Suppressor macrophage treated with lipopolysaccharide for 4 hours (primary cell): ENCODE measurements at regions not wholly inside any gene's neighbourhood (a gene's known extent, or its start where the extent isn't known, plus 50 kb on each side); places are given as distances from the start of the nearest gene placed in this dataset.
A peak's percentile ranks its signal among the peaks of the same experiment; 100 is the strongest.

Experiments
- DNase-seq: peaks from one replicate; pipeline ENCODE4 v3.0.0-alpha.2; 2020

- no peak for DNase-seq
These were observed 155.0 kb upstream of the TMPO start for GRCh38 chr12:98360401-98360800.

- DNase-seq = no peak
These were observed 145.8 kb upstream of the TMPO start for GRCh38 chr12:98369581-98369980.

GRCh38 chr12:98370976-98371375 is 144.4 kb upstream of the TMPO start:
- no peak for DNase-seq

- DNase-seq = no peak
These were observed 144.0 kb upstream of the TMPO start for GRCh38 chr12:98371419-98371818.

- DNase-seq = no peak
These were observed 142.9 kb upstream of the TMPO start for GRCh38 chr12:98372340-98373024.

GRCh38 chr12:98373025-98373554 is 142.3 kb upstream of the TMPO start:
- DNase-seq = peak; percentile 37

- DNase-seq = no peak
These were observed 141.4 kb upstream of the TMPO start for GRCh38 chr12:98374007-98374406.

GRCh38 chr12:98379106-98379505 is 136.3 kb upstream of the TMPO start:
- DNase-seq = no peak

GRCh38 chr12:98385641-98386040 is 129.7 kb upstream of the TMPO start:
- no peak for DNase-seq

- no peak for DNase-seq
These were observed 127.9 kb upstream of the TMPO start for GRCh38 chr12:98387444-98387843.

GRCh38 chr12:98388126-98388525 is 127.3 kb upstream of the TMPO start:
- DNase-seq = no peak

- DNase-seq = no peak
These were observed 125.8 kb upstream of the TMPO start for GRCh38 chr12:98389593-98389992.

- DNase-seq = peak; percentile 88
These were observed 117.9 kb upstream of the TMPO start for GRCh38 chr12:98397323-98398105.

- peak; percentile 47 for DNase-seq
These were observed 115.9 kb upstream of the TMPO start for GRCh38 chr12:98399532-98399931.

GRCh38 chr12:98401427-98401826 is 114.0 kb upstream of the TMPO start:
- no peak for DNase-seq

GRCh38 chr12:98402091-98402490 is 113.3 kb upstream of the TMPO start:
- DNase-seq = no peak

- DNase-seq = no peak
These were observed 112.7 kb upstream of the TMPO start for GRCh38 chr12:98402671-98403070.

- DNase-seq = no peak
These were observed 112.0 kb upstream of the TMPO start for GRCh38 chr12:98403385-98403784.

- no peak for DNase-seq
These were observed 111.5 kb upstream of the TMPO start for GRCh38 chr12:98403936-98404335.

- no peak for DNase-seq
These were observed 109.5 kb upstream of the TMPO start for GRCh38 chr12:98405805-98406366.

- no peak for DNase-seq
These were observed 109.0 kb upstream of the TMPO start for GRCh38 chr12:98406378-98406777.

- peak; percentile 48 for DNase-seq
These were observed 106.7 kb upstream of the TMPO start for GRCh38 chr12:98408681-98409080.

GRCh38 chr12:98409548-98409947 is 105.8 kb upstream of the TMPO start:
- no peak for DNase-seq

GRCh38 chr12:98410356-98410755 is 105.0 kb upstream of the TMPO start:
- no peak for DNase-seq
